ENCODE measurements at regions not wholly inside any gene's neighbourhood (a gene's known extent, or its start where the extent isn't known, plus 50 kb on each side); places are given as distances from the start of the nearest gene placed in this dataset.

DNA sequence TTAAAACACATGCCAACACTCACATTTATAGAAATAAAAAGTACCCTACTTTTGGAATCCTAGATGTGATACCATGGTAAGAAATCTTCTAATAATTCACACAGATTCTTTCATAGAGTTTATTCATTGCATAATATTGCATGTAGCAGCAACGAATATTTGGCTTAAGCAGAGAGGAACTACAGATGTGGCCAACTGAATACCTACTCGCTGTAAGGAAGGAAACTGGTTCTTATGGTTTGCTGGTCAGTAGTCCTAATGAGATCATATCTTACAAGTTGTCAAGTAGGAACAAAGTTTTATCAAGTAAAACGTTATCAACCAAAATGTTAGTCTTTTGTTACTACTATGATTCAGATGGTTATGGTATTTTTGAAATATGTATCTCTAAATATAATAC, 996.1 kb downstream of the PDHA2 start:
- H3K9me3 ChIP-seq (ENCODE audit: control insufficient read depth, insufficient read depth, low read length) = no peaks in the 10 kb centered on the region
- H3K9me2 ChIP-seq (replicated peaks; ENCODE audit: control insufficient read depth, low read length) = no peaks in the 10 kb centered on the region
- TF ChIP-seq, protein P1, sequence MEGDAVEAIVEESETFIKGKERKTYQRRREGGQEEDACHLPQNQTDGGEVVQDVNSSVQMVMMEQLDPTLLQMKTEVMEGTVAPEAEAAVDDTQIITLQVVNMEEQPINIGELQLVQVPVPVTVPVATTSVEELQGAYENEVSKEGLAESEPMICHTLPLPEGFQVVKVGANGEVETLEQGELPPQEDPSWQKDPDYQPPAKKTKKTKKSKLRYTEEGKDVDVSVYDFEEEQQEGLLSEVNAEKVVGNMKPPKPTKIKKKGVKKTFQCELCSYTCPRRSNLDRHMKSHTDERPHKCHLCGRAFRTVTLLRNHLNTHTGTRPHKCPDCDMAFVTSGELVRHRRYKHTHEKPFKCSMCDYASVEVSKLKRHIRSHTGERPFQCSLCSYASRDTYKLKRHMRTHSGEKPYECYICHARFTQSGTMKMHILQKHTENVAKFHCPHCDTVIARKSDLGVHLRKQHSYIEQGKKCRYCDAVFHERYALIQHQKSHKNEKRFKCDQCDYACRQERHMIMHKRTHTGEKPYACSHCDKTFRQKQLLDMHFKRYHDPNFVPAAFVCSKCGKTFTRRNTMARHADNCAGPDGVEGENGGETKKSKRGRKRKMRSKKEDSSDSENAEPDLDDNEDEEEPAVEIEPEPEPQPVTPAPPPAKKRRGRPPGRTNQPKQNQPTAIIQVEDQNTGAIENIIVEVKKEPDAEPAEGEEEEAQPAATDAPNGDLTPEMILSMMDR (IDR thresholded peaks at IDR 0.05; ENCODE audit: low read depth, low read length, poor library complexity, severe bottlenecking) = no peak
- no peak for TF ChIP-seq EZH2phosphoT487 (IDR thresholded peaks at IDR 0.05; ENCODE audit: borderline replicate concordance, low read length)
- H4K20me1 ChIP-seq (ENCODE audit: control insufficient read depth, insufficient read depth, low read depth, low read length) = no peaks in the 10 kb centered on the region
- H3K27ac ChIP-seq (ENCODE audit: low read depth, low read length) = no peak overlapping the region
- no peaks in the 10 kb centered on the region for H3K79me2 ChIP-seq (ENCODE audit: control insufficient read depth, low read length)
- H3K4me2 ChIP-seq (ENCODE audit: low read length) = no peak overlapping the region
- no peak overlapping the region for H3K4me3 ChIP-seq (ENCODE audit: low read length)
- H3K36me3 ChIP-seq (ENCODE audit: control insufficient read depth, low read length) = no peaks in the 10 kb centered on the region
- no peaks in the 10 kb centered on the region for H3K4me1 ChIP-seq (ENCODE audit: control insufficient read depth, low read length)
- H3F3A ChIP-seq (ENCODE audit: control insufficient read depth, insufficient read depth) = no peaks in the 10 kb centered on the region
- H3K27me3 ChIP-seq (ENCODE audit: control insufficient read depth, low read length) = no peaks in the 10 kb centered on the region

DNA sequence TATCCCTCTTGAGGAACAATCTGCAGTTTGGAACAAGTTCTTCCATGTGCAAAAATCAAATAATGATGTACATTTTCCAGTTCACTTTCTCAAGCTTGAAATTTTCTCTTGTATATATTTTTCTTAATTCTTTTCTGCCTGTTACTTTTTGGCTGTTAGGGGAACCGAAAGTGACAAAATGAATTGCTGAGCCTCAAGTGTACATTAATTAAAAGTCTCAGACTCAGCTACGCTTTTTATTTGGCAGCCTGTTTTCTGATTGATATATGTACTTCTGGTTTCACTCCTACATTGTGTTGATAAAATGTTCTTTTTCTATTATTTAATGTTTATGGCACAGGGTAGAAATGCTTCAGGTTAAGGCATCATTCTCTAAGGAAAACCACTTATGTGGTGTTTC, 999.5 kb downstream of the PDHA2 start:
- no peak overlapping the region for H3K4me3 ChIP-seq (ENCODE audit: low read length)
- H3F3A ChIP-seq (ENCODE audit: control insufficient read depth, insufficient read depth) = no peaks in the 10 kb centered on the region
- H3K36me3 ChIP-seq (ENCODE audit: control insufficient read depth, low read length) = no peaks in the 10 kb centered on the region
- no peaks in the 10 kb centered on the region for H3K9me2 ChIP-seq (replicated peaks; ENCODE audit: control insufficient read depth, low read length)
- TF ChIP-seq EZH2phosphoT487 (IDR thresholded peaks at IDR 0.05; ENCODE audit: borderline replicate concordance, low read length) = no peak
- TF ChIP-seq, protein P1 (IDR thresholded peaks at IDR 0.05; ENCODE audit: low read depth, low read length, poor library complexity, severe bottlenecking) = no peak
- no peaks in the 10 kb centered on the region for H3K4me1 ChIP-seq (ENCODE audit: control insufficient read depth, low read length)
- H3K4me2 ChIP-seq (ENCODE audit: low read length) = no peak overlapping the region
- H3K9me3 ChIP-seq (ENCODE audit: control insufficient read depth, insufficient read depth, low read length) = no peaks in the 10 kb centered on the region
- H3K27me3 ChIP-seq (ENCODE audit: control insufficient read depth, low read length) = no peaks in the 10 kb centered on the region
- no peaks in the 10 kb centered on the region for H3K79me2 ChIP-seq (ENCODE audit: control insufficient read depth, low read length)
- H3K27ac ChIP-seq (ENCODE audit: low read depth, low read length) = no peak overlapping the region
- H4K20me1 ChIP-seq (ENCODE audit: control insufficient read depth, insufficient read depth, low read depth, low read length) = no peaks in the 10 kb centered on the region

DNA sequence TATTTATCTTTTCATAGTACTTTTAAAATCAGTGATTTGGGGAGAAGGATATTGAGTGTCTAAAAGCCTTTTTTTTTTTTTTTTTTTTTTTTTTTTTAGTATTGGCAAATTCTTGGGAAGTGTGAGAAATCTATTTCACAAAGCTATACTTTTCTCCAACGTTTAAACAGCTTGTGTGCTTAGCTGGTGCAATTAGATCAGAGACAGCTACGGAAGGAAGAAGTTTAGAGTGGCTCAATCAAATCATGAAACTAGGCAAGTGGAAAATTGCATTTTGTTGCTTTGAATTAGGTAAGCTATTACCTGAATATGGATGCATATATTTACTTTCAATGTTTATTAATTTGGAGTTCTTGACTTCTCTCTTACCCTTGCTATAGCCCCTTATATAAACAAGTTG, 1001.9 kb downstream of the PDHA2 start:
- H3K9me3 ChIP-seq (ENCODE audit: control insufficient read depth, insufficient read depth, low read length) = no peaks in the 10 kb centered on the region
- no peaks in the 10 kb centered on the region for H3K79me2 ChIP-seq (ENCODE audit: control insufficient read depth, low read length)
- H3K4me1 ChIP-seq (ENCODE audit: control insufficient read depth, low read length) = no peaks in the 10 kb centered on the region
- H4K20me1 ChIP-seq (ENCODE audit: control insufficient read depth, insufficient read depth, low read depth, low read length) = no peaks in the 10 kb centered on the region
- H3K27ac ChIP-seq (ENCODE audit: low read depth, low read length) = no peak overlapping the region
- H3K9me2 ChIP-seq (replicated peaks; ENCODE audit: control insufficient read depth, low read length) = no peaks in the 10 kb centered on the region
- no peak overlapping the region for H3K4me2 ChIP-seq (ENCODE audit: low read length)
- no peaks in the 10 kb centered on the region for H3K36me3 ChIP-seq (ENCODE audit: control insufficient read depth, low read length)
- no peaks in the 10 kb centered on the region for H3K27me3 ChIP-seq (ENCODE audit: control insufficient read depth, low read length)
- TF ChIP-seq, protein P1 (IDR thresholded peaks at IDR 0.05; ENCODE audit: low read depth, low read length, poor library complexity, severe bottlenecking) = no peak
- no peak for TF ChIP-seq EZH2phosphoT487 (IDR thresholded peaks at IDR 0.05; ENCODE audit: borderline replicate concordance, low read length)
- H3F3A ChIP-seq (ENCODE audit: control insufficient read depth, insufficient read depth) = no peaks in the 10 kb centered on the region
- no peak overlapping the region for H3K4me3 ChIP-seq (ENCODE audit: low read length)

All from DOHH2 (cell line).